ENCODE measurements at regions not wholly inside any gene's neighbourhood (a gene's known extent, or its start where the extent isn't known, plus 50 kb on each side); places are given as distances from the start of the nearest gene placed in this dataset.

DNA sequence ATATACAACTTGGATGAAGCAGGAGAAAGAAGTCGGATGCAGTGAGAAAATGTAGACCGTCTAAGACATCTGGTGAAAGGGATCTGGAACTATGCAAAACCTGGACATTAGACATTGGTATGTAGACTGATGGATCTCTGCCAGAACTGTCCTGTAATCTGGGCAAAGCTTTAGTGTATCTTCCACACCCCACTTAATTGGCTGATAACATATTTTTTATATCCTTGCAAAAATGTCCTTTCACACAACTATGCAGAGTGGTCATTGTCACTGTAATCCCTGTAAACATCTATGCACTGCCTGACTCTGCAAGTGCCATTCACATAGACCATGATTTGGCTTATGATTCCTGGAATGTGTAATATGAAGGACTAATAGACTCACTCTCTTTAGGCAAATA, 163.1 kb downstream of the TUSC7 start:
- TF ChIP-seq, protein P1, sequence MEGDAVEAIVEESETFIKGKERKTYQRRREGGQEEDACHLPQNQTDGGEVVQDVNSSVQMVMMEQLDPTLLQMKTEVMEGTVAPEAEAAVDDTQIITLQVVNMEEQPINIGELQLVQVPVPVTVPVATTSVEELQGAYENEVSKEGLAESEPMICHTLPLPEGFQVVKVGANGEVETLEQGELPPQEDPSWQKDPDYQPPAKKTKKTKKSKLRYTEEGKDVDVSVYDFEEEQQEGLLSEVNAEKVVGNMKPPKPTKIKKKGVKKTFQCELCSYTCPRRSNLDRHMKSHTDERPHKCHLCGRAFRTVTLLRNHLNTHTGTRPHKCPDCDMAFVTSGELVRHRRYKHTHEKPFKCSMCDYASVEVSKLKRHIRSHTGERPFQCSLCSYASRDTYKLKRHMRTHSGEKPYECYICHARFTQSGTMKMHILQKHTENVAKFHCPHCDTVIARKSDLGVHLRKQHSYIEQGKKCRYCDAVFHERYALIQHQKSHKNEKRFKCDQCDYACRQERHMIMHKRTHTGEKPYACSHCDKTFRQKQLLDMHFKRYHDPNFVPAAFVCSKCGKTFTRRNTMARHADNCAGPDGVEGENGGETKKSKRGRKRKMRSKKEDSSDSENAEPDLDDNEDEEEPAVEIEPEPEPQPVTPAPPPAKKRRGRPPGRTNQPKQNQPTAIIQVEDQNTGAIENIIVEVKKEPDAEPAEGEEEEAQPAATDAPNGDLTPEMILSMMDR (IDR thresholded peaks at IDR 0.05; ENCODE audit: unreplicated experiment), result no peak
- Mint-ChIP-seq H3K27me3 (ENCODE audit: unreplicated experiment) (no peaks in the 10 kb centered on the region), H3K4me1 (ENCODE audit: low read depth, unreplicated experiment) (no peaks in the 10 kb centered on the region), H3K4me3 (ENCODE audit: low read depth, unreplicated experiment) (no peak overlapping the region), H3K36me3 (ENCODE audit: insufficient read depth, unreplicated experiment) (no peaks in the 10 kb centered on the region), H3K9me3 (ENCODE audit: low read depth, unreplicated experiment) (peaks cover 4% of the 10 kb centered on the region), H3K27ac (ENCODE audit: unreplicated experiment) (no peak overlapping the region)
- intact Hi-C loops (cut with micrococcal nuclease; ENCODE audit: unreplicated experiment), result no loop called here
- no TSS peak for BruUV-seq (replicated peaks)
- CTCF ChIA-PET, result no interaction called here
- no peak for DNase-seq

DNA sequence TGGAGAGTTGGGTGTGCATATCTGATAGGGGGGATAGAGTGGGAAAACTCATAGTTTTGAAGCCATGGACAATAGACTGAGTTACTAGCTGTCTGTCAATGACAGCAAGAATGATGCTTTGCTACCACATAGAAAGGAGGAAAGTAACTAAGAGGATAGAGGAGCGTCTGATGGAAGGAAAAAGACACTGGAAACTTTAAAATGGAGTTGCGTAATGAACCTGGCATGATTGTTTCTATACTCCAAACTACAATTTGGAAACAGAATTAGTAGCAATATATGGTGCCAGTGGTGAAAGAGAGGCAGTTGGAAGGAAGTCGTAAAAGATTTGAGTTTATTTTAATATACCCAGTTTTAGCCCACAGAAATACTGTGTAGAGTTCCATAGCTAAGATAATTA, 163.6 kb downstream of the TUSC7 start:
- Mint-ChIP-seq H3K9me3 (ENCODE audit: low read depth, unreplicated experiment) (peaks cover 4% of the 10 kb centered on the region), H3K27me3 (ENCODE audit: unreplicated experiment) (no peaks in the 10 kb centered on the region), H3K36me3 (ENCODE audit: insufficient read depth, unreplicated experiment) (no peaks in the 10 kb centered on the region), H3K4me1 (ENCODE audit: low read depth, unreplicated experiment) (no peaks in the 10 kb centered on the region), H3K27ac (ENCODE audit: unreplicated experiment) (no peak overlapping the region), H3K4me3 (ENCODE audit: low read depth, unreplicated experiment) (no peak overlapping the region)
- intact Hi-C loops (cut with micrococcal nuclease; ENCODE audit: unreplicated experiment), result no loop called here
- DNase-seq, result no peak
- no TSS peak for BruUV-seq (replicated peaks)
- TF ChIP-seq, protein P1 (IDR thresholded peaks at IDR 0.05; ENCODE audit: unreplicated experiment), result no peak
- CTCF ChIA-PET, result no interaction called here

DNA sequence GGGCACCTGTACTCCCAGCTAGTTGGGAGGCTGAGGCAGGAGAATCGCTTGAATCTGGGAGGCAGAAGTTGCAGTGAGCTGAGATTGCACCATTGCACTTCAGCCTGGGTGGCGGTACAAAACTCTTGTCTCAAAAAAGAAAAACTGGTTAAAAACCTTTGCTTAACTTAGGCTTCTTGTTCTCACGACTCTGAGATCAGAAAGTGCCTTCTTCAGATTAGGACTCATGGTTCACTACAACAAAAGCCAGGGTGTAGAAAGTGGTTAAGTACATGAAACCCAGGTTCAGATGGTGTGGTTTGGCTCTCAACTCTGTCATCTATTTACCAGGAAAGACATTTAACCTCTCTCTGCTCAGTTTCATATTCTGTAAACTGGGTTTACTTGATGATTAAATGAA, 168.4 kb downstream of the TUSC7 start:
- CTCF ChIA-PET, result no interaction called here
- no peaks in the 10 kb centered on the region for H3K4me1 Mint-ChIP-seq (ENCODE audit: low read depth, unreplicated experiment)
- TF ChIP-seq, protein P1 (IDR thresholded peaks at IDR 0.05; ENCODE audit: unreplicated experiment), result no peak
- H3K27me3 Mint-ChIP-seq (ENCODE audit: unreplicated experiment), result no peaks in the 10 kb centered on the region
- H3K4me3 Mint-ChIP-seq (ENCODE audit: low read depth, unreplicated experiment), result no peak overlapping the region
- peaks cover 3% of the 10 kb centered on the region for H3K9me3 Mint-ChIP-seq (ENCODE audit: low read depth, unreplicated experiment)
- no peaks in the 10 kb centered on the region for H3K36me3 Mint-ChIP-seq (ENCODE audit: insufficient read depth, unreplicated experiment)
- intact Hi-C loops (cut with micrococcal nuclease; ENCODE audit: unreplicated experiment), result no loop called here
- no peak for DNase-seq
- H3K27ac Mint-ChIP-seq (ENCODE audit: unreplicated experiment), result no peak overlapping the region
- BruUV-seq (replicated peaks), result no TSS peak

DNA sequence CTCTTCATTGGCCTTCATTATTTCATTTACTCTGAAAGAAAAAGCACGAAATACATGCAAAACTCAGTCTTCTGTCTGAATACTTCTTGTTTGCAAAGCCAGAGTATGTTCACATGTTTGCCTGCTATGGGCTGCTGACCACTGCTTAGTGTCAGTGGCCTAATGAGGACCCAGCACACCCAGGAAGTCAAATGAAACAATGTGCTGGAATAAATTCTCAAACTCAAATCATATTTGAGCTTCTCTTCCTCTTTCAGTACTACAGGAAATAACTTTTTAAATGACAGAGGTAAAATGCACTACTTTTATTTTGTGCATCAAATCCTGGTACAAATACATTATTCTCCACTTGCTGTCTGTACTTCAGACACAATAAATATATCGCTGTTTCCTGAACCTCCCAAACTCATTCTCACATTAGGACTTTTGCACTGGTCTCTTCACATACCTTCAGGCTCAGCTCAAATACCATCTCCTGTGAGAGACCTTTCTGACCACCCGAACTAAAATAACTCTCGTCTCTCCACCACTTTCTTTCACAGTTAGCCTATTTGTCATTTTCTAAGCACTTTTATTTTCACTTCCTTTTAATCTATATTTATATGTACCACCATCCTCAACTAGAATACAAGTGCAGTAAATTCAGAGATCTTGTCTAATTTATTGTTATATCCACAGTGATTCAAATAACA, 176.8 kb downstream of the TUSC7 start:
- DNase-seq, result no peak
- CTCF ChIA-PET, result no interaction called here
- intact Hi-C loops (cut with micrococcal nuclease; ENCODE audit: unreplicated experiment), result no loop called here
- TF ChIP-seq, protein P1 (IDR thresholded peaks at IDR 0.05; ENCODE audit: unreplicated experiment), result no peak
- no peaks in the 10 kb centered on the region for H3K9me3 Mint-ChIP-seq (ENCODE audit: low read depth, unreplicated experiment)
- H3K27ac Mint-ChIP-seq (ENCODE audit: unreplicated experiment), result no peak overlapping the region
- no peak overlapping the region for H3K4me3 Mint-ChIP-seq (ENCODE audit: low read depth, unreplicated experiment)
- no peaks in the 10 kb centered on the region for H3K36me3 Mint-ChIP-seq (ENCODE audit: insufficient read depth, unreplicated experiment)
- H3K27me3 Mint-ChIP-seq (ENCODE audit: unreplicated experiment), result no peaks in the 10 kb centered on the region
- H3K4me1 Mint-ChIP-seq (ENCODE audit: low read depth, unreplicated experiment), result no peaks in the 10 kb centered on the region
- BruUV-seq (replicated peaks), result no TSS peak
